ENCODE measurements at regions not wholly inside any gene's neighbourhood (a gene's known extent, or its start where the extent isn't known, plus 50 kb on each side); places are given as distances from the start of the nearest gene placed in this dataset.
A peak's percentile ranks its signal among the peaks of the same experiment; 100 is the strongest.

DNA sequence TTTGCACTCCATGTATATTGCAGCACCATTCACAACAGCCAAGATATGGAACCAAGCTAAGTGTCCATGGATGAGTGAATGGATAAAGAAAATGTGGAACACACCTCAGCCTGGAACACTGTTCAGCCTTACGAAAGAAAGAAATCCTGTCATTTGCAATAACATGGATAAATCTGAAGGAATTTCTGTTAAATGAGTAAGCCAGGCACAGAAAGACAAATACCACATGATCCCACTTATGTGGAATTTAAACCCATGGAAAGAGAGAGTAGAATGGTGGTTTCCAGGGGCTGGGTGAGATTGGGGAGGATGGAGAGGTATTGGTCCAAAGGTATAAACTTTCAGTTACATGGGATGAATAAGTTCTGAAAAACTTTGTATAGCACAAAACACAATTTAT, 228.9 kb upstream of the CD180 start:
- intact Hi-C loops (cut with DNase I): no loop called here
- no peak for ATAC-seq
- no peak for DNase-seq (ENCODE audit: missing footprints)

DNA sequence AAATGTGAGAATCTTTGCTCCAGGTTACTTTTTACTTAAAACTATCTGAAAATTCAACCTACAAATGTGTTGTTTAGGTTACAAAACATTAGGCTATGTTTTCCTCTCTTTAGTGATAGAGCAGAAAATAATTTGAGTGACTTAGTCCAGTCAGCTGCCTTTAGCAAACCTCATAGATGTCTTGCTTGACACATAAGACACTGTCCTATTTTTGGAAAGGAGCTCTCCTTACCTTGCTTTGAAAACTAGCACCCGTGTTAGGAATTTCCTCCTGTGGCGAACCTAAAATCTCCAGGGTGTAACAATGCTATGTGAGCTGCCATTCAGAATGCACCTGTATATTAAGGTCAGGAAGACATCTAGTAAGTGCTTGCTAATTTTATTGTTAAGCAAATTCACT, 221.2 kb upstream of the CD180 start:
- no peak for ATAC-seq
- intact Hi-C loops (cut with DNase I): no loop called here
- no peak for DNase-seq (ENCODE audit: missing footprints)

DNA sequence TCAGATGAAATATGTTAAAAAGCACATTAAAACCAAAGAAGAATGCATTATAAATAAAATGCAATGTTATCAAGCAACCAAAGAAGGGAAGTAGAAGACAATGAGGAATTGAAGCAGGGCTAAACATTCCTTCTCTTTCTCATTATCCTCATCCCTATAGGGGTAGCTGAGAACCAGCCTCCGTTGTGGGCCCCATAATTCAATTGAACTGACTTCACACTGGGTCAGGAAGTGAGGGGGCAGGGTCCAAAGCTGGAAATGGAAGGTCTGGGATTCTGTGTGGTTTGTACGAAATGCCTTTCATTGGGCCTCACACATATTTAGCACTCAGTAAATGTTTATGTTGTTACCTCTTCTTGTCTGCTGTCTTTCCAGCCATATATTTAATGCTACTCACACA, 220.4 kb upstream of the CD180 start:
- no peak for DNase-seq (ENCODE audit: missing footprints)

DNA sequence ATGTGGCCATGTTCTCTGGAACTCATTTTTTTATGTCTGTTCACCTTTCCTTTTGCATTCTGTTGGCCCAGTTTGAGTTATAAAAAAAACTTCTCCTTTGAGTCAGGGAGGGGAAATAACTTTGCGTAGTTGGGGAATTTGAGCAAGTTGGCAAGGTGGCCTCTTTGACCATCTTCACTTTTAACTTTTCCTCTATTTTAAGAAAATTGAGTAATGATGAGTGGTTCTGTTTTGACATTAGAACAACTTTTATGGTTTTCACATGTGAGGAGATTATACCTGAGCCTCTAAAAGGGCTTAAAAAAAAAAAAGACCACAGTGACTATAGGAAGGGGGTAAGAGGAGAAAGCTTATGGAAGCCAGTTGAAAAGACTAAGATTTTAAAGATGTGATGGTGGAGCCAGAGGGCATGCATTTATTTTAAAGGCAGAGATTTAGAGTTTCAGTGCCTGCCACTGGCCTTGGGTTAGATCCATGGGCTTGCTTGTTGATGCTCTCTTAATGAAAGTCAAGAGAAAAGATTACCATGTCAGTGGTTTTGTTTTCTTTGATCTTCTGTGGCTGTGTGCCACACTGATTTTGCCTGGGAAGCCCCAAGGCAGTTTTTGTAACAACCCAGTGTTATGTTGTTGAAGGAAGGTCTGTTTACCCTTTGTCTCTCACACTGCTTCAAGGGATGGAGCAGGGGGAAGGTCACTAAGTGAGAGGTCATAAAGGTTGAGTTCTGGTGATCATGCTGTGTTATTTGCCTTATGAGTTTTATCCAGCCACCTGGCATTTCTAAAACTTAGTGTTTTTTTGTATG, 219.7 kb upstream of the CD180 start:
- intact Hi-C loops (cut with DNase I): no loop called here
- DNase-seq (ENCODE audit: missing footprints) (no peak), ATAC-seq (no peak)

More for the DNA sequence above, 220.4 kb upstream of the CD180 start:
- intact Hi-C loops (cut with DNase I): no loop called here
- no peak for ATAC-seq

- DNase-seq (ENCODE audit: missing footprints) (no peak), ATAC-seq (no peak)
- intact Hi-C loops (cut with DNase I): no loop called here
Observed at GRCh38 chr5:67414712-67415111, 218.1 kb upstream of the CD180 start.

DNA sequence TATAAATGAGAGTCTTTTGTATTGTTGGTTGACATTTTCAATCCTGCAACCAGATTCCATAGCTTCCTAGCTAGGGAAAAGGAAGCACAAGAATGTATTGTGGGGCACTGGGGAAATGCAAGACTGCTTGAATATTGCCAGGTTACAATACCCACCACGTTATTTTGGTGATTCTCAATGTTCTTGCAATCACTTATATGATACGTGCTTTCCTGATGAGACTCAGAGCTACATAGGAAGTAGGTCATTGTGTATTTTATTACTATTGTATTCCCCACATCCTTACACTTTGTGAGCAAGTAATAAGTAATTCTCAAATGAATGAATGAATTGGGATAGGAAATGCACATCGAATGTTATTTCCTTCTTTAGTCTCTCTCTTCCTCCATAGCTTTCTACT, 217.1 kb upstream of the CD180 start:
- intact Hi-C loops (cut with DNase I): no loop called here
- DNase-seq (ENCODE audit: missing footprints) (no peak), ATAC-seq (no peak)

GRCh38 chr5:67409126-67409777, 212.7 kb upstream of the CD180 start:
- ATAC-seq (no peak), DNase-seq (ENCODE audit: missing footprints) (no peak)
- intact Hi-C loops (cut with DNase I): no loop called here

DNA sequence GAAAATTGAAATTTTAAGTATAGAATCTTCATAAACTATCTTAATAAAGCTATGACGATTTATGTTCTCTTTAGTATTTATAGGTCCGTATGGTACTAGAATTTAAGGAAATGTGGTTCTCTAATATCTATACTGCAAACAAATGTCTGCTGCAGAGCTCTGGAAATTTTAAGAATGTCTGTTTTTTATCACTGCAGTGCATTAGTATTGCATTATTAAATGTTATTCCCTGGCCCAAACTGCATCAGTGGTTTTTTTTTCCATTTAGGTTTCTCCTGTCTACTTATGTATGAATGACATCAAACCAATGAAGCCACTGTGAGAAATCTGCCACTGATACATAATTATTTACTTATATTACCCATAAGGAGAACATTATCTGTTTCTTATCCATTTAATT, 211.4 kb upstream of the CD180 start:
- intact Hi-C loops (cut with DNase I): no loop called here
- ATAC-seq (no peak), DNase-seq (ENCODE audit: missing footprints) (no peak)

- intact Hi-C loops (cut with DNase I): no loop called here
Observed at GRCh38 chr5:67405755-67406154, 209.2 kb upstream of the CD180 start.

GRCh38 chr5:67405101-67405364, 208.4 kb upstream of the CD180 start:
- intact Hi-C loops (cut with DNase I): no loop called here
- no peak for DNase-seq (ENCODE audit: missing footprints)
- no peak for ATAC-seq

More at GRCh38 chr5:67405755-67406154, 209.2 kb upstream of the CD180 start:
- ATAC-seq (no peak), DNase-seq (ENCODE audit: missing footprints) (no peak)

GRCh38 chr5:67404256-67405100, 207.9 kb upstream of the CD180 start:
- ATAC-seq (no peak), DNase-seq (ENCODE audit: missing footprints) (no peak)
- intact Hi-C loops (cut with DNase I): no loop called here

GRCh38 chr5:67402526-67402925, 205.9 kb upstream of the CD180 start:
- no peak for DNase-seq (ENCODE audit: missing footprints)
- intact Hi-C loops (cut with DNase I): no loop called here
- no peak for ATAC-seq

DNA sequence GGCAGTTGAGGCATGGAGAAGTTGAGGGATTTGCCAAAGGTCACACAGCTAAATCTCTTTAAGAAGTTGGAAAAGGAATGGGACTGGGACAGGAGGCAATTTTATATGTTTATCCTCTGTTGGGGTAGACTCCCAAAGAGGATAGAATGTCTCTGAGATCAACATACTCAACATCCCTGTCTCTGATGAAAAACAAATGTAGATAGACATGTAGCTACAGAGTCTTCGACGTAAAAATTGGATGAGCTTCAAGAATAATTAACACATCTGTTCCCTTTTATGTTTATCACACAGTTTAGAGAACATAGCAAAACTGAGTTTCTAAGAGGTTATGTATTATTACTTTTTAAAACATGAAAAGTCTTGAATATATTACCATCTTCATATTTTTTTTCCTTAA, 204.6 kb upstream of the CD180 start:
- DNase-seq (ENCODE audit: missing footprints) (no peak), ATAC-seq (no peak)
- intact Hi-C loops (cut with DNase I): no loop called here

DNA sequence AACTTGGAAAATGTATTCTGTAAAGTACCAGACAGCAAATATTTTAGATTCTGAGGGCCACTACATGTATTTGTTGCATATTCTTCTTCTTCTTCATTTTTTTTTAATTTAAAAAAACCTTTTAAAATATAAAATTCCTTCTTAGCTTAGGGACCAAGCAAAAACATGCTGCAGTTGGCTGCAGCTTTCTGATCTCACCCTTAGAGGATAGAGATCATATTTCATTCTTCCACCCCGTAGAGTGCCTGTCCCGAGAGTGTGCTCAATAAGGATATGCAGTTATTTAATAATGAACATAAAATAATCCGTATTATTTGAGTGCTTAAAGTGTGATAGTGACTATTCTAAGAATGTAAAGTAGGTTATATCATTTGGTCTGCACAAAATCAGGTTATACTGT, 204.2 kb upstream of the CD180 start:
- ATAC-seq: no peak
- intact Hi-C loops (cut with DNase I): no loop called here

GRCh38 chr5:67395790-67396418, 199.3 kb upstream of the CD180 start:
- ATAC-seq (peak; percentile 50), DNase-seq (ENCODE audit: missing footprints) (no peak)
- intact Hi-C loops (cut with DNase I): loop anchor here (10.0 kb wide), 1 partner anchor 131 kb away; no protein-coding TSS in a partner anchor

More for the DNA sequence above, 204.2 kb upstream of the CD180 start:
- DNase-seq (ENCODE audit: missing footprints): no peak

GRCh38 chr5:67393211-67393610, 196.6 kb upstream of the CD180 start:
- intact Hi-C loops (cut with DNase I): loop anchor here (10.0 kb wide), 1 partner anchor 128 kb away; no protein-coding TSS in a partner anchor

DNA sequence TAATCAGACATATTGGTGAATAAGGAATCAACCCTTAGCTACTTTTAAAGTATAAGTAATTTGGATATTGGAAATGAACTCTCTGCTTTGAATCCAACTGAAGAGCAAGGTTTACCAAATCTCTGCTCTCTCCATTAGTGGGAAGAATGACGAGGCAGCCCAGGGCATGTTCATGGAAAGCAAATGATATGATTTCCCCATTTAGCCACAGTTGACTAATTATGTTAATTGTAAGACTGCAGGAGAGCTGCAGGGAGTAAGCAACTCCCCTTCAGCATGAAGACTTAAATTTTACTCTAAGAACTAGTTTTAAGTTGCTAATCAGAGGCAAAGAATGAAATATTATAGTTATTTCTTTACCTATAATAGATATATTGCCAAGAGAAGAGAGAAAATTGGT, 194.3 kb upstream of the CD180 start:
- DNase-seq (ENCODE audit: missing footprints) (no peak), ATAC-seq (no peak)
- intact Hi-C loops (cut with DNase I): loop anchor here (10.0 kb wide), 1 partner anchor 126 kb away; no protein-coding TSS in a partner anchor

More at GRCh38 chr5:67393211-67393610, 196.6 kb upstream of the CD180 start:
- DNase-seq (ENCODE audit: missing footprints) (no peak), ATAC-seq (no peak)

GRCh38 chr5:67383451-67383850, 186.9 kb upstream of the CD180 start:
- intact Hi-C loops (cut with DNase I): no loop called here
- DNase-seq (ENCODE audit: missing footprints): no peak
- ATAC-seq: no peak

DNA sequence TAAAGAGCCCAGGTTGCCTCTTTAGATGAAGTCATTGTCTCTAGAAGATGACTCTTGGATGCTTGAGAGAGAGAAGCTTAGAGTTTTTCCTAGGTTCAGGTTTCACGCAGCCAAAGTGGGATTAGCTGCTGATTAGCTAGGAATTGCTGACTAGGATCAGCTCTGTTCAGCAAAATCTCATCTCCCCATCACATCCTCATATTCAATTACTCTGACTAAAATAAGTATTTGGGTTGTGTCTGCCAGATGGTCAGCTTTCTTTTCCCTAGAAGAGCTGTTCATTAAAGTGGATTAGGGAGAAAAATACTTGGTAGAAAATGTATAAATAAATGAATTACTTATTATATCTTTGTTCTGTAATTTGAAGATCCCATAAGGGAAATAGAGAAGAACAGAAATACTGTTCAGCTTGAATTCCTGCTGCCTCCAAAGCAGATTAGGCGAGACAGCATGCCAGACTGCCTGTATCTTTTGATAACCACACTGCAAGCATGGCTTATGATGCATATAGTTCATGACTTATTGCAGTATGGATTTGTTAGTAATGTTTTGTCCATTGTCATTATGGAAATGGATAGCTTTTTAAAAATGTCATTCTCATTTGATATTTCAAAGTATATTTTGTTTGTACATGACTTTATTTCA, 184.8 kb upstream of the CD180 start:
- no peak for ATAC-seq
- intact Hi-C loops (cut with DNase I): no loop called here

More for the DNA sequence above, 184.8 kb upstream of the CD180 start:
- DNase-seq (ENCODE audit: missing footprints): no peak

Measured in Right ventricle myocardium inferior (tissue), 1 donor.